ENCODE measurements at regions not wholly inside any gene's neighbourhood (a gene's known extent, or its start where the extent isn't known, plus 50 kb on each side); places are given as distances from the start of the nearest gene placed in this dataset.

- no peak for ATAC-seq
- Mint-ChIP-seq H3K9me3 (peaks cover 5% of the 10 kb centered on the region; the same call in 1 of the 3 replicates), H3K4me3 (no peak overlapping the region), H3K27me3 (ENCODE audit: insufficient read depth, low read depth, poor library complexity) (peaks cover 2% of the 10 kb centered on the region), H3K36me3 (ENCODE audit: low read depth) (no peaks in the 10 kb centered on the region), H3K4me1 (peaks cover 14% of the 10 kb centered on the region; the same call in 2 of the 3 replicates), H3K27ac (no peak overlapping the region)
- Histone ChIP-seq H3K79me2 (replicated peaks; ENCODE audit: insufficient read depth) (no peaks in the 10 kb centered on the region), H3K4me2 (no peak overlapping the region), H3K4me1 (ENCODE audit: insufficient read depth) (no peaks in the 10 kb centered on the region), H3F3A (replicated peaks; ENCODE audit: low read depth) (no peaks in the 10 kb centered on the region), H3K27me3 (ENCODE audit: insufficient read depth) (no peaks in the 10 kb centered on the region), H3K36me3 (ENCODE audit: insufficient read depth) (no peaks in the 10 kb centered on the region), H4K20me1 (replicated peaks; ENCODE audit: insufficient read depth) (no peaks in the 10 kb centered on the region), H3K9me2 (ENCODE audit: insufficient read depth) (peaks cover 5% of the 10 kb centered on the region; the same call in 1 of the 2 replicates), H3K27ac (ENCODE audit: low read depth) (no peak overlapping the region), H2AFZ (no peak overlapping the region), H3K4me3 (no peak overlapping the region)
- no peak for TF ChIP-seq ZNF462 (CRISPR knock-in tag; IDR thresholded peaks at IDR 0.05)
- DNase-seq (ENCODE audit: low spot score), result no peak
Measured at GRCh38 chr11:19391026-19391425, 150.3 kb upstream of the E2F8 start.

DNA sequence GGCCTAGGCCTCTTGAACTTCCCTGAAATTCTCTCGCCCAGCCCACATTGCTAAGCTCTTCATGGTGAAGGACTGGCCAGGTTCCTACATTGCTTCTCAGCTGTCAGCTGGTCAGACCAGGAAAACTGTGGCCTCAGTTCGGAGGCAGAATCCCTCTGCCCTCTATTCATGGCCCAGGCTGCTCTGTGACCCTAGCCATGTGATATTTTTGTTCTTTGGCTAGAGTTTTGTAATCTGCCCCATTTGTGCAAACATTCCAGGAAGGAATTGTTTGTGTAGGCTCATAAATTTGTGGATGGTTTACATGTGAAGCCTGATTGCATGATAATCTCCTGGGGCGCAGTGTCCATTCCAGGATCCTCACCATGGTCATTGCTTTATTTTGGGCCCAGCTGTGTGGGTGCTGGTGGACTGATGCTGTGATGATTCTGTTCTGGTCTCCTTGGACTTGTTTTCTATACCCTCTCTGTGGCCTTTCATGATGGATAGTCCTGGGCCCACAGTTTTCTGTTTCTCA lies 149.1 kb upstream of the E2F8 start:
- Histone ChIP-seq H2AFZ (no peak overlapping the region), H4K20me1 (replicated peaks; ENCODE audit: insufficient read depth) (no peaks in the 10 kb centered on the region), H3K4me3 (no peak overlapping the region), H3K9me2 (ENCODE audit: insufficient read depth) (no peaks in the 10 kb centered on the region), H3K4me1 (ENCODE audit: insufficient read depth) (no peaks in the 10 kb centered on the region), H3K27ac (ENCODE audit: low read depth) (no peak overlapping the region), H3F3A (replicated peaks; ENCODE audit: low read depth) (no peaks in the 10 kb centered on the region), H3K36me3 (ENCODE audit: insufficient read depth) (no peaks in the 10 kb centered on the region), H3K4me2 (no peak overlapping the region), H3K79me2 (replicated peaks; ENCODE audit: insufficient read depth) (no peaks in the 10 kb centered on the region), H3K27me3 (ENCODE audit: insufficient read depth) (no peaks in the 10 kb centered on the region)
- Mint-ChIP-seq H3K9me3 (peaks cover 5% of the 10 kb centered on the region; the same call in 1 of the 3 replicates), H3K36me3 (ENCODE audit: low read depth) (no peaks in the 10 kb centered on the region), H3K4me3 (no peak overlapping the region), H3K27ac (no peak overlapping the region), H3K4me1 (peaks cover 3% of the 10 kb centered on the region; the same call in 2 of the 3 replicates), H3K27me3 (ENCODE audit: insufficient read depth, low read depth, poor library complexity) (no peaks in the 10 kb centered on the region)
- ATAC-seq, result no peak
- no peak for DNase-seq (ENCODE audit: low spot score)
- TF ChIP-seq ZNF331 (CRISPR knock-in tag; IDR thresholded peaks at IDR 0.05; ENCODE audit: low read depth), result no peak
- TF ChIP-seq EZH2phosphoT487 (IDR thresholded peaks at IDR 0.05; ENCODE audit: unreplicated experiment), result no peak
- TF ChIP-seq REST (IDR thresholded peaks at IDR 0.05; ENCODE audit: unreplicated experiment), result no peak
- no peak for TF ChIP-seq JUNB (IDR thresholded peaks at IDR 0.05; ENCODE audit: unreplicated experiment)
- TF ChIP-seq ETS1 (IDR thresholded peaks at IDR 0.05), result no peak
- TF ChIP-seq POLR2AphosphoS5 (IDR thresholded peaks at IDR 0.05; ENCODE audit: low read depth), result no peak
- no peak for TF ChIP-seq EZH2 (IDR thresholded peaks at IDR 0.05; ENCODE audit: low read depth, unreplicated experiment)
- no peak for TF ChIP-seq STAT1 (IDR thresholded peaks at IDR 0.05; ENCODE audit: unreplicated experiment)
- no peak for TF ChIP-seq CREB1 (CRISPR knock-in tag; IDR thresholded peaks at IDR 0.05; ENCODE audit: low read depth)
